Activated T-helper 2 cell treated with anti-CD3 and anti-CD28 coated beads, Interferon-gamma antibody, Interleukin-2, Interleukin-4, amounts not matched to agents 10 μg/mL and 5 μg/mL and 100 μg/mL, durations not matched to agents 14 hours and 24 hours and 36 hours (primary cell): ENCODE measurements at regions not wholly inside any gene's neighbourhood (a gene's known extent, or its start where the extent isn't known, plus 50 kb on each side); places are given as distances from the start of the nearest gene placed in this dataset.

Experiments used
- DNase-seq: peaks from one replicate; pipeline ENCODE4 v3.0.0; 2021; ENCODE audit warnings: low spot score
- H3K27ac Mint-ChIP-seq: one replicate; pipeline ENCODE4 v1.8.0; 2021; ENCODE audit warnings: mixed read lengths
- H3K27me3 Mint-ChIP-seq: one replicate; pipeline ENCODE4 v1.8.0; 2021; ENCODE audit warnings: low read depth, mixed read lengths
- H3K36me3 Mint-ChIP-seq: one replicate; pipeline ENCODE4 v1.8.0; 2021; ENCODE audit warnings: low read depth, mixed read lengths
- H3K4me1 Mint-ChIP-seq: one replicate; pipeline ENCODE4 v1.8.0; 2021; ENCODE audit warnings: low read depth, mixed read lengths
- H3K4me3 Mint-ChIP-seq: one replicate; pipeline ENCODE4 v1.8.0; 2021; ENCODE audit warnings: low read depth, mild to moderate bottlenecking, moderate library complexity, mixed read lengths
- H3K9me3 Mint-ChIP-seq: one replicate; pipeline ENCODE4 v1.8.0; 2021; ENCODE audit warnings: mixed read lengths
- intact Hi-C: fragments of 100-400 bp; cut with micrococcal nuclease; formaldehyde crosslinking; loops from one replicate; pipeline ENCODE4 v1.15.1; 2023

DNA sequence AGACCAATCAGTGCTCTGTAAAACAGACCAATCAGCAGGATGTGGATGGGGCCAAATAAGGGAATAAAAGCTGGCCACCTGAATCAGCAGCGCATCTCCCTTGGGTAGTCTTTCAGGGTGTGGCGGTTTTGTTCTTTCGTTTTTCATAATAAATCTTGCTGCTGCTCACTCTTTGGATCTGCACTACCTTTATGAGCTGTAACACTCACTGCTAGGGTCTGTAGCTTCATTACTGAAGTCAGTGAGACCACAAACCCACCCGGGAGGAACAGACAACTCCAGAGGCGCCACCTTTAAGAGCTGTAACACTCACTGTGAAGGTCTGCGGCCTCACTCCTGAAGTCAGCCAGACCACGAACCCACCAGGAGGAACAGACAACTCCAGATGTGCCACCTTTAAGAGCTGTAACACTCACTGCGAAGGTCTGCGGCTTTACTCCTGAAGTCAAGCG is 175.5 kb upstream of the PDGFD start:
- Mint-ChIP-seq H3K9me3 (no peaks in the 10 kb centered on the region), H3K36me3 (no peaks in the 10 kb centered on the region), H3K4me1 (no peaks in the 10 kb centered on the region), H3K4me3 (no peak overlapping the region), H3K27ac (no peak overlapping the region), H3K27me3 (no peaks in the 10 kb centered on the region)
- intact Hi-C loops: no loop called here
- DNase-seq: no peak

DNA sequence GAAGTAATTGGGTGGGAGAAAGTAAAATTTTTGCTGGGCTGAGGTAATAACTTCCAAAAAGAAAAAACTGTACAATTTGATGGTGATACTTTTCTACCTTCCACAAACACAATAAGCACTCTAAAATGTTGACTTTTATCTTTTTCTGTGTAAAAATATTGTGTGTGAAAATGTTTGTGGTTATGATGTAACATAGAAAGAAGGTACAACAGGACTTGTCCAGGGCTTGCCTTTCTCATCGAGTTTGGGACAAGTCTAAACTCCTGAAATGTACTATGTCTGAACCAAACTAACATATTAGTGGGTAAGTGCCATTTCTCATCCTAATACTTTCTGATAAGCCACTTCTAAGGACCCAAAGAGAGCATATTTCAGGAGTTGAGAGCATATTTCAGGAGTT is 174.2 kb upstream of the PDGFD start:
- Mint-ChIP-seq H3K36me3 (no peaks in the 10 kb centered on the region), H3K27ac (no peak overlapping the region), H3K4me1 (no peaks in the 10 kb centered on the region), H3K4me3 (no peak overlapping the region), H3K9me3 (no peaks in the 10 kb centered on the region), H3K27me3 (no peaks in the 10 kb centered on the region)
- intact Hi-C loops: no loop called here
- DNase-seq: no peak

DNA sequence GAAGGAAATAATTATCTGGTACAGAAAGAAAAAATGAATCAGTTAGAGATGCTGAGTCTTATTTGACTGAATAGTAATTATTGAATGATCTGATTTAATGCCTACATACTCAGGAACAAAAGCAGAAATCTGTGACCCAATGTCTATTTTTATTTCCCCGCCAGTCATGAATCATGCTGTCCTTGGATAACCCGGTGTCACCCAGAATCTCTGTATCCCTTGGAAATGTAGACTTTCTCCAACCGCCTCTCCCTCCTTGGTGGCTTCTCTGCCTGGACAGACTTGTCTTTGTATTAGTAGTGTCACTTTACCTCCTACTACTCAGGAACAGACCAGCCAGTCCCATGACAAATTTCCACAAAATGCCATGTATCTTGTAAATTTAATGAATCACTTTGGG is 173.3 kb upstream of the PDGFD start:
- intact Hi-C loops: no loop called here
- no peak for DNase-seq
- Mint-ChIP-seq H3K27me3 (no peaks in the 10 kb centered on the region), H3K9me3 (no peaks in the 10 kb centered on the region), H3K4me3 (no peak overlapping the region), H3K36me3 (no peaks in the 10 kb centered on the region), H3K27ac (no peak overlapping the region), H3K4me1 (no peaks in the 10 kb centered on the region)

DNA sequence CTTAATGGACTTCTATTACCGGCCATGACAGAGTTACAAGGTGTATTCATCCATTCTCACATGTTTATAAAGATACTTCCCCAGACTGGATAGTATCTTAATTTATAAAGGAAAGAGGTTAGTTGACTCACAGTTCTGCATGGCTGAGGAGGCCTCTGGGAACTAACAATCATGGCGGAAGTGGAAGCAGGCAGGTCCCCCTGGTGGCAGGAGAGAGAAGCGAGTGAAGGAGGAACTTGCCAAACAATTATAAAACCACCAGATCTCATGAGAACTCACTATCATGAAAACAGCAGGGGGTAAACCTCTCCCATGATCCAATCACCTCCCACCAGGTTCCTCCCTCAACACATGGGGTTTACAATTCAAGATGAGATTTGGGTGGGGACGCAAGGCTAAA is 170.0 kb upstream of the PDGFD start:
- DNase-seq: no peak
- no peaks in the 10 kb centered on the region for H3K36me3 Mint-ChIP-seq
- H3K27me3 Mint-ChIP-seq: no peaks in the 10 kb centered on the region
- H3K4me3 Mint-ChIP-seq: no peak overlapping the region
- intact Hi-C loops: loop anchor here (5.0 kb wide), 1 partner anchor 652 kb away; no protein-coding TSS in a partner anchor
- no peaks in the 10 kb centered on the region for H3K4me1 Mint-ChIP-seq
- no peak overlapping the region for H3K27ac Mint-ChIP-seq
- H3K9me3 Mint-ChIP-seq: no peaks in the 10 kb centered on the region

DNA sequence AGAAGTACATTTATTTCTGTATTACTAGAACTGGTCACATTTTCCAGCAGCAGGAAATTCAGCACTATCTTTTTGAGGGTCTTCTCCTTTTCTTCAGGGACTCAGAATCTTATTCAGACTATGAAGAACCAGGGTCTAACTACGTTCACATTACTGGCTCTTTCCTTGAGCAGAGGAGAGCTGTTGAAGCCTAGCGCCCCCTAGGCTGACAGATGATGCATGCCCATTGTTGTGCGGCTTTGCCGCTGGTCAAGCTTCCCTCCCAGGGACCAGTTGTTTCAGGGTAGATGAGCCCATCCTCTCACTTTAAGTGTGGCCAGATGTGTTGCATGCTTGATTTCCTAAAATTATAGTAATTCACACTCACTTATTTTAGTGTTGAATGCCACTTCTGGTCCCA is 168.2 kb upstream of the PDGFD start:
- Mint-ChIP-seq H3K27ac (no peak overlapping the region), H3K4me1 (no peaks in the 10 kb centered on the region), H3K27me3 (no peaks in the 10 kb centered on the region), H3K4me3 (no peak overlapping the region), H3K36me3 (no peaks in the 10 kb centered on the region), H3K9me3 (no peaks in the 10 kb centered on the region)
- intact Hi-C loops: loop anchor here (5.0 kb wide), 1 partner anchor 650 kb away; no protein-coding TSS in a partner anchor
- DNase-seq: no peak

DNA sequence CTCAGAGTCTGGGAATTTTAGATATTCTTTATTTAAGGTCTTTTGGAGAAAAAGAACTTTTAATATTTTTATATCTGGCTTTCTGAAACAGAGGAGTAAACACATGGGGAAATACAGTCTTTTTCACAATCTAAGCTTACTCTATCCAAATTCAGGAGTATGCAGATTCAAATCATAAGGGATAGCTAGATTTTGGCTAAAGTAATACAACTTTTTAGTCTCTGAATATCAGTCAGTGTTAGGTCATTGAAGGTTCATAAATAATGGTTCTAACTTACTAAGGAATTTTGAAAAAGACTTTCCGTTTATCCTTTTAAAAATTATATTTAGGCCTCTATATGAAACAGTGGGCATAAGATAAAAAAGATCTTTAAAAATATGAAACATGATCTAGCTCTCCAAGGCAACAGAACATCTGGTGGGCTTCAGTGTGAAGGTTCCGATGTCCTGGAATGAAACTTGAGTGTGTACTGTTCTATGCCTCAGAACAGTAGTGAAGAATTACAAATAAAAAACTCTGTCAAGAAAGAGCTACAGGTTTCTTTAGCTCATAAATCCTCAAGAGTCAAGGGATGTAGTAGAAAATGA is 165.2 kb upstream of the PDGFD start:
- no peaks in the 10 kb centered on the region for H3K36me3 Mint-ChIP-seq
- intact Hi-C loops: no loop called here
- no peaks in the 10 kb centered on the region for H3K4me1 Mint-ChIP-seq
- H3K4me3 Mint-ChIP-seq: no peak overlapping the region
- H3K27ac Mint-ChIP-seq: no peak overlapping the region
- H3K27me3 Mint-ChIP-seq: no peaks in the 10 kb centered on the region
- no peak for DNase-seq
- no peaks in the 10 kb centered on the region for H3K9me3 Mint-ChIP-seq

DNA sequence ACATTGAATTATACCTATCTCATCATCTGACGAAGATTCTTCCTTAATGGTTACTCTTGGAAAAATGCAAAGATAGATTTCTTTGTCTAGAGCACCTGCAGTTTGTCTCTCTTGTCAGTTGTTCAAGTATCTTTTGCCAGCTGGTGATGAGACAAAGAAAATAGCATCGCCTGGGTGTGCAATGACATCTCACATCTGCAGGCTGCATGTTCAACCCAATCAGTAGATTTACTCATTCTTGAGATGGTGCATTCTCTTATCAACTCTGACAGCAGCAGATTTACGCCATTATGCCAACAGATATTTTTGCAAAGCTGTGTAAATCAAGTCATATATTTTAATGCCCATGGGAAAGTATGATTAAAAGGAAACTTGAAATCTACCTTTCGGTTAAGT is 164.6 kb upstream of the PDGFD start:
- no peaks in the 10 kb centered on the region for H3K36me3 Mint-ChIP-seq
- no peaks in the 10 kb centered on the region for H3K4me1 Mint-ChIP-seq
- H3K27ac Mint-ChIP-seq: no peak overlapping the region
- H3K27me3 Mint-ChIP-seq: no peaks in the 10 kb centered on the region
- H3K4me3 Mint-ChIP-seq: no peak overlapping the region
- no peaks in the 10 kb centered on the region for H3K9me3 Mint-ChIP-seq
- no peak for DNase-seq
- intact Hi-C loops: no loop called here

DNA sequence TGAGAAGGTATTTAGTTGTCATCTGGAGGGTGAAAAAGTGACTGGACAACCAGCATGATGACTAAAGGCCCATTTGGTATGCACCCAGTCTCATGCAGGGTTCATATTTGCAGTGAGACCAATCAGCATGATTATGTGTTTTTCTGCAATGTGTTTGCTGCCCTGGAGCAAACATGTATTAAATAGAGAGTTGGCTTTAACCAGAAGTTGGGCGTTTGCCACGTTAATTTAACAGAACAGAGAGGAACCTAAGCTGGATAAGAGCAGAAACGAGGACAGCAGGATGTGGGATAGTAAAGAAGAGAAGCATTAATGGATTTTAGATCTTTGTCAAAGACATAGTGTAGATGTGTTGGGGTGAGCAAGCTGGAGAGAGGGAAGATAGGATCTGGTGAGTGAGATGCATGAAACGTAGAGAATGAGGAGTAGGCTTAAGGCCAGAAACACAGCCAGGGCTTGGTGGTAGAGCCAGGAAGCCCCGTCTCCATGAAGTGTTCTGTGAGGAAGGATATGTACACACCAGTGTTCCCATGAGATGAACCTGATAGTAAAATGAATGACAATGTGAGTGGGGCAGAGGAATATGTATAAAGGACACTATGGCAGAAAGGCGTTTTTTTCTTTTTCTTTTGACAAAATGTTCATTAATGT is 164.0 kb upstream of the PDGFD start:
- intact Hi-C loops: no loop called here
- Mint-ChIP-seq H3K27ac (no peak overlapping the region), H3K36me3 (no peaks in the 10 kb centered on the region), H3K4me1 (no peaks in the 10 kb centered on the region), H3K9me3 (no peaks in the 10 kb centered on the region), H3K4me3 (no peak overlapping the region), H3K27me3 (no peaks in the 10 kb centered on the region)
- no peak for DNase-seq

DNA sequence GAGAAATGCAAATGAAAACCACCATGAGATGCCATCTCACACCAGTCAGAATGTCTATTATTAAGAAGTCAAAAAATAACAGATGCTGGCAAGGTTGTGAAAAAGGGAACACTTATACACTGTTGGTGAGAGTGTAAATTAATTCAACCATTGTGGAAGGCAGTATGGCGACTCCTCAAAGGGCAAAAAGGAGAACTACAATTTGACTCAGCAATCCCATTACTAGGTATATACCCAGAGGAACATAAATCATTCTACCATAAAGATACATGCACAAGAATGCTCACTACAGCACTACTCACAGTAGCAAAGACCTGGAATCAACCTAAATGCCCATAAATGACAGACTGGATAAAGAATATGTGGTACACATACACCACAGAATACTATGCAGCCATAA is 161.1 kb upstream of the PDGFD start:
- H3K36me3 Mint-ChIP-seq: no peaks in the 10 kb centered on the region
- no peak overlapping the region for H3K4me3 Mint-ChIP-seq
- no peak for DNase-seq
- intact Hi-C loops: no loop called here
- H3K27ac Mint-ChIP-seq: no peak overlapping the region
- no peaks in the 10 kb centered on the region for H3K27me3 Mint-ChIP-seq
- no peaks in the 10 kb centered on the region for H3K4me1 Mint-ChIP-seq
- no peaks in the 10 kb centered on the region for H3K9me3 Mint-ChIP-seq

DNA sequence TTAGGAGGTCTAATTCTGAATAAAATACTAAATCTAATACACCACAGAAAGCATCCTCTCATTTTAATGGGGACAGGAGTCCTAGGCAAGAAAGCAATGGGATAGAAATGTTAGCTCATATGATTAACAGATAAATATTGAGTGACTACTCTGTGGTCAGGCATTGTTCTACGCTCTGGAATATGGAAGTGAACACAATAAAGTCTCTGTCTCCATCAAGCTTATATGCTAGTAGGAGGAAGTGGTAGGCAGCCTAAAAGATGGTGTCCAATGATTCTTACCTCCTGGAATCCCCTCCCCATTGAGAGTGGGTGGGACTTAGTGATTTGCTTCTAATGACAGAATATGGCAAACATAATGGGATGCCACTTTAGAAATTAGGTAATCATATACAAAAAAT is 160.3 kb upstream of the PDGFD start:
- Mint-ChIP-seq H3K27ac (no peak overlapping the region), H3K9me3 (no peaks in the 10 kb centered on the region), H3K4me1 (no peaks in the 10 kb centered on the region), H3K4me3 (no peak overlapping the region), H3K36me3 (no peaks in the 10 kb centered on the region), H3K27me3 (no peaks in the 10 kb centered on the region)
- intact Hi-C loops: no loop called here
- no peak for DNase-seq

DNA sequence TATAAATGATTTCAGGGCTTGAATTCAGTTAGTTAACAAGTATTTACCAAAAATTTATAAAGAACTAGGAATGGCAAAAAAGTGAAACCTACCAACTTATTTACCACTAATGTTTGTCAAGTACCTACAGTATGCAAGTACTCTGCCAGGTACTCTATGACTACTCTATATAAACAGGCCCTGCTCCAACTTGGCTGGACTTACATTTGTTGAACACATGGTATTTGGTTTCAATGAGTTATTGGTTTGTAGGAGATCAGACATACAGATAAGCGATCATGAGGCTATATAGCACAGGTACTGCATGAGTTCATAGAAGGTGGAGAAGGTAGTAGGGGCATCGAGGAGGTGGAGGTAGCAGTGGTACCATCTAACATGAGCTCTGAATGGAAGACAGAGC is 159.9 kb upstream of the PDGFD start:
- no peaks in the 10 kb centered on the region for H3K36me3 Mint-ChIP-seq
- H3K27ac Mint-ChIP-seq: no peak overlapping the region
- intact Hi-C loops: no loop called here

DNA sequence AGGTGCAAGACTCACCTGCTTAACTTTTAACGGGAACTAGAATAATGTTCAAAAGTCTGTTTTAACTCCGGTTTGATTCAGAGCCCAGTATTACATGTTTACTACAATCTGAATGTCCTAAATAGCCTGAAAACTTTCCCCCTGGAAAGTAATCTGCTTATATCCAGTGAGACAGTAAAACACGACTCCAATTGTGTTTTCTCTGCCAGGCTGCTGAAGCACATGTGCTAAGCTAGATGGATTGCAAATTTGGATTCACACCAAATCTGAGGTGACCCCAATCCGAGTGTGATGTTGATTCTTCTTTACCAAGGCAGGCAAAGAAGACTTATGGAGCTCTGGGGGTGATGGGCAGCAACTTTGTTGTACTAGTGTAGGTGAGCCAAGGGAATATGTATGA is 158.7 kb upstream of the PDGFD start:
- no peak overlapping the region for H3K27ac Mint-ChIP-seq

More for the DNA sequence above, 159.9 kb upstream of the PDGFD start:
- no peaks in the 10 kb centered on the region for H3K4me1 Mint-ChIP-seq
- no peaks in the 10 kb centered on the region for H3K27me3 Mint-ChIP-seq
- no peak for DNase-seq
- no peak overlapping the region for H3K4me3 Mint-ChIP-seq
- no peaks in the 10 kb centered on the region for H3K9me3 Mint-ChIP-seq

DNA sequence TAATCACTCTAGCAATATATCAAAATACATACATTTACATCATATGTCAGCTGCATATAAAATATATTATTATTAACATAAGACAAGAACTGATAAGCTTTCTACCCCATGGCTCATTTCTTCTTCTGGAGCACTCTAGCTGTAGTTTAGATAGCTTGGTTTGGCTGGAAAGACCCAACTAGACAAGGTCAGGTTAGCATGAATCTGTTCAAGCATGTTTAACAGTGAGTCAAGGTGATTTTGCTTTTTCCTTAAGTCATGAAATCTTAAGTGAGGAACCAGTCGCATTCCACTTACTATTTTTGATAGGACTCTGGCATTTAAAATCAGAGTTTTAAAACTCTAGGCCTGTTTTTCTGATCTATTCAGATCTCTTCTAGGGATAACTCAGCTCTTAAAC is 157.0 kb upstream of the PDGFD start:
- Mint-ChIP-seq H3K36me3 (no peaks in the 10 kb centered on the region), H3K4me3 (no peak overlapping the region), H3K27me3 (no peaks in the 10 kb centered on the region), H3K4me1 (no peaks in the 10 kb centered on the region), H3K27ac (no peak overlapping the region), H3K9me3 (no peaks in the 10 kb centered on the region)
- no peak for DNase-seq
- intact Hi-C loops: no loop called here

More for the DNA sequence above, 158.7 kb upstream of the PDGFD start:
- no peak for DNase-seq
- no peaks in the 10 kb centered on the region for H3K4me1 Mint-ChIP-seq
- no peak overlapping the region for H3K4me3 Mint-ChIP-seq
- intact Hi-C loops: no loop called here
- no peaks in the 10 kb centered on the region for H3K36me3 Mint-ChIP-seq
- H3K27me3 Mint-ChIP-seq: no peaks in the 10 kb centered on the region
- H3K9me3 Mint-ChIP-seq: no peaks in the 10 kb centered on the region
